Fibroblast of mammary gland (primary cell): ENCODE measurements at regions not wholly inside any gene's neighbourhood (a gene's known extent, or its start where the extent isn't known, plus 50 kb on each side); places are given as distances from the start of the nearest gene placed in this dataset.

ENCODE experiments used
- DNase-seq: peaks from one replicate; pipeline ENCODE4 v3.0.0-alpha.2; 2010; ENCODE audit warnings: low read depth
- H3K4me3 ChIP-seq: 2 replicates; pipeline ENCODE4 v1.5.1; 2011; ENCODE audit warnings: low read depth, mild to moderate bottlenecking, low read length, moderate library complexity; ENCODE audit not compliant: control insufficient read depth
- CTCF ChIP-seq: conservative IDR thresholded peaks from 2 replicates; pipeline ENCODE4 v1.5.1; 2011; ENCODE audit warnings: low read depth, low read length, inconsistent platforms; ENCODE audit not compliant: control insufficient read depth, insufficient read depth

GRCh38 chr4:147328189-147328588, 152.7 kb upstream of the EDNRA start:
- no peak for DNase-seq
- TF ChIP-seq CTCF = no peak
- no peak overlapping the region for H3K4me3 ChIP-seq

- no peak for DNase-seq
- no peak for TF ChIP-seq CTCF
- H3K4me3 ChIP-seq = no peak overlapping the region
Measured at GRCh38 chr4:147328756-147329446, 152.0 kb upstream of the EDNRA start.

GRCh38 chr4:147332091-147332490, 148.8 kb upstream of the EDNRA start:
- DNase-seq = no peak
- H3K4me3 ChIP-seq = no peak overlapping the region
- no peak for TF ChIP-seq CTCF

GRCh38 chr4:147334478-147334877, 146.4 kb upstream of the EDNRA start:
- peak; percentile 69 for DNase-seq
- no peak for TF ChIP-seq CTCF
- H3K4me3 ChIP-seq = no peak overlapping the region

- no peak for TF ChIP-seq CTCF
- DNase-seq = no peak
- H3K4me3 ChIP-seq = no peak overlapping the region
Measured at GRCh38 chr4:147335183-147335582, 145.7 kb upstream of the EDNRA start.

- no peak for TF ChIP-seq CTCF
- H3K4me3 ChIP-seq = no peak overlapping the region
- no peak for DNase-seq
Measured at GRCh38 chr4:147336252-147336651, 144.6 kb upstream of the EDNRA start.

- peak; percentile 88 for DNase-seq
- TF ChIP-seq CTCF = no peak
- no peak overlapping the region for H3K4me3 ChIP-seq
Measured at GRCh38 chr4:147339100-147339499, 141.8 kb upstream of the EDNRA start.
